CD4-positive, alpha-beta memory T cell (primary cell): ENCODE measurements at regions not wholly inside any gene's neighbourhood (a gene's known extent, or its start where the extent isn't known, plus 50 kb on each side); places are given as distances from the start of the nearest gene placed in this dataset.

Source experiments
- CTCF ChIA-PET: fragments of 350-600 bp; sonication (Branson Sonifier 250); formaldehyde crosslinking; loops from one replicate; lab custom pipeline; 2021; ENCODE audit warnings: inconsistent platforms; ENCODE audit not compliant: partially characterized antibody; lab: Charles Lee
- POLR2A ChIA-PET: fragments of 350-600 bp; sonication (Branson Sonifier 250); formaldehyde crosslinking; loops from one replicate; lab custom pipeline; 2021; ENCODE audit not compliant: partially characterized antibody; lab: Charles Lee
- DNase-seq, 5 donors: peaks; one replicate each; pipeline versions ENCODE4 v3.0.0 to v3.0.0-alpha.2; 2020 to 2022; ENCODE audit warnings: mixed read lengths in 1 of 5
- H3K27ac ChIP-seq: one replicate; pipeline ENCODE4 v1.7.0; 2013; ENCODE audit warnings: low read depth, low read length
- H3K27me3 ChIP-seq: 2 replicates; pipeline ENCODE4 v1.7.0; 2013; ENCODE audit warnings: mild to moderate bottlenecking, low read length, moderate library complexity; ENCODE audit not compliant: insufficient read depth
- H3K36me3 ChIP-seq: 2 replicates; pipeline ENCODE4 v1.7.0; 2013; ENCODE audit warnings: mild to moderate bottlenecking, low read length, moderate library complexity; ENCODE audit not compliant: insufficient read depth
- H3K4me1 ChIP-seq: 2 replicates; pipeline ENCODE4 v1.7.0; 2013; ENCODE audit warnings: mild to moderate bottlenecking, low read length, moderate library complexity; ENCODE audit not compliant: insufficient read depth
- H3K4me3 ChIP-seq, 2 donors: one replicate each; pipeline ENCODE4 v1.7.0; 2013; ENCODE audit warnings: low read length in 2 of 2, mild to moderate bottlenecking in 1 of 2
- H3K9me3 ChIP-seq, 2 donors: one replicate each; pipeline ENCODE4 v1.7.0; 2013; ENCODE audit warnings: low read length in 2 of 2, control low read depth in 1 of 2; ENCODE audit not compliant: control insufficient read depth in 1 of 2
- H3K27ac Mint-ChIP-seq, 7 donors: one replicate each; pipeline ENCODE4 v1.8.0; 2020 to 2021; ENCODE audit warnings: mixed read lengths in 7 of 7, mild to moderate bottlenecking in 6 of 7, inconsistent platforms in 3 of 7, moderate library complexity in 3 of 7
- H3K27me3 Mint-ChIP-seq, 2 donors: one replicate each; pipeline ENCODE4 v1.8.0; 2020 to 2021; ENCODE audit warnings: mixed read lengths in 2 of 2
- H3K36me3 Mint-ChIP-seq, 2 donors: one replicate each; pipeline ENCODE4 v1.8.0; 2020 to 2021; ENCODE audit warnings: mixed read lengths in 2 of 2, inconsistent platforms in 1 of 2, mild to moderate bottlenecking in 1 of 2
- H3K4me1 Mint-ChIP-seq, 4 donors: one replicate each; pipeline ENCODE4 v1.8.0; 2020 to 2021; ENCODE audit warnings: mixed read lengths in 4 of 4, mild to moderate bottlenecking in 1 of 4
- H3K4me3 Mint-ChIP-seq, 8 donors: one replicate each; pipeline ENCODE4 v1.8.0; 2020 to 2021; ENCODE audit warnings: mixed read lengths in 8 of 8, mild to moderate bottlenecking in 7 of 8, moderate library complexity in 6 of 8, inconsistent platforms in 3 of 8
- H3K9me3 Mint-ChIP-seq, 8 donors: one replicate each; pipeline ENCODE4 v1.8.0; 2020 to 2021; ENCODE audit warnings: mixed read lengths in 8 of 8, mild to moderate bottlenecking in 5 of 8, inconsistent platforms in 3 of 8, moderate library complexity in 1 of 8
- intact Hi-C: fragments of 100-400 bp; cut with micrococcal nuclease; formaldehyde crosslinking; loops from one replicate; pipeline ENCODE4 v1.15.1; 2023

DNA sequence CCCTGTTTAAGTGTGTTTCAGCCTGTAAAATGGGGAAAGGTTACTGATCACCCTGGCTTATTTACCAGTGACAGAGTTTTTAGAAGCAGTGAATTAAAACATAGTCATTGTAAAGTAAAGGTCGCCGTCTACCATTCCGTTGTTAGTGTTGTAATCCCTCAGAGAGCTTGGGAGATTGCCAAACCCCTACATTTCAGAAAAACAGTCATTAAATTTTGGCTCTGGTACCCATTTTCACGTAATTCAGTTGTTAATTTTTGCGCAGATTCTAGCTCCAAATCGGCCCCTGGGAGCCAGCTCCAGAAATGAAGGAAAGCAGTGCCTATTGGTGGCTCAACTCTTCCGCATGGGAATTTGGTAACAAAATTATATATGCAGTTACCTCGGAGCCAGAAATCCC is 127.7 kb upstream of the AJAP1 start:
- POLR2A ChIA-PET: no interaction called here

DNA sequence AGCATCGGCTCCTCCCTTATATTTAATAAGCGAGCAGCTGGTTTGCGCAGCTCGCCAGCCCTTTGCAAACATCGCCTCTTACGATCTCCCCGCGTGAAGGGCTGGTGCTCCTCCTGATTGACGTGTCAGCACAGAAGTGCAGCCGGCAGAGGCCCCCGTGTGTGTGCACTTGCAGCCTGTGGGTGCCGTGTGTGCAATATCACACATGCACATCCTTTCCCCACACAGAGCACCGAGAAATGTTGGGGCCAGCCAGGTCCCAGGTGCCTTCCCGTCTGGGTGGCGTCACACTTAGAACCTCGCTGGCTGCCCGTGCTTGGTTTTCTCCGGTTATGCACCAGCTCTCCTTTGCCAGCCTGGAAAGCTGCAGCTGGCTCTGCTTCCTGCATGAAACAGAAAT is 126.6 kb upstream of the AJAP1 start:
- ChIA-PET CTCF (no interaction called here), POLR2A (no interaction called here)
- no peaks in the 10 kb centered on the region for H3K27me3 ChIP-seq
- DNase-seq: no peak
- Mint-ChIP-seq H3K4me3 (no peak overlapping the region), H3K27ac (no peak overlapping the region), H3K9me3 (no peaks in the 10 kb centered on the region), H3K36me3 (no peaks in the 10 kb centered on the region), H3K27me3 (peaks cover 4 to 9% of the 10 kb centered on the region in 2 donors), H3K4me1 (no peaks in the 10 kb centered on the region)
- H3K4me1 ChIP-seq: no peaks in the 10 kb centered on the region
- no peaks in the 10 kb centered on the region for H3K36me3 ChIP-seq
- no peak overlapping the region for H3K27ac ChIP-seq
- intact Hi-C loops: no loop called here
- no peaks in the 10 kb centered on the region for H3K9me3 ChIP-seq
- no peak overlapping the region for H3K4me3 ChIP-seq

More for the DNA sequence above, 127.7 kb upstream of the AJAP1 start:
- CTCF ChIA-PET: no interaction called here
- H3K27ac ChIP-seq: no peak overlapping the region
- no peaks in the 10 kb centered on the region for H3K4me1 ChIP-seq
- H3K4me3 ChIP-seq: no peak overlapping the region
- H3K36me3 ChIP-seq: no peaks in the 10 kb centered on the region
- Mint-ChIP-seq H3K27me3 (peaks cover 4% of the 10 kb centered on the region in 2 donors), H3K9me3 (no peaks in the 10 kb centered on the region), H3K36me3 (no peaks in the 10 kb centered on the region), H3K27ac (no peak overlapping the region), H3K4me1 (no peaks in the 10 kb centered on the region), H3K4me3 (no peak overlapping the region)
- intact Hi-C loops: no loop called here
- H3K27me3 ChIP-seq: no peaks in the 10 kb centered on the region
- H3K9me3 ChIP-seq: no peaks in the 10 kb centered on the region
- DNase-seq: no peak

DNA sequence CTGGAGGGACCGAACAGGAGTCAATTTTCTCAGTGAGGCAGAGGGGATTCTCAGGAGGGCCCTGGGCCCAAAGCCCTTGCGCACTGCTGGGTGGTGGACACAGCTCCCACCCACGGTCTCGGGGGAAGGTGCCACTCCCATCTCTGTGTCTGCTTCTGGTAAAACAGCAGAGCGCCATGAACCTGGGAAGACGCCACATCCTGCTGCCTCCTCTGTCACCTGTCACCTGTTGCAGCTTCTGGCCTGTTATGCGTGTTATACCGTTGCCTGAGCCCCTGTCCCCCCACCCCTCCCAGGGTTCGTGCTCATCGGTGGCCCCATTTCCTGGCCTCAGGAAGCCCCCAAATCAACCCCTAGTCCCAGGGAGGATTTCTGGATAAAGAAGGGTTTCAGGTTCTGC is 125.8 kb upstream of the AJAP1 start:
- Histone ChIP-seq H3K9me3 (no peaks in the 10 kb centered on the region), H3K27me3 (no peaks in the 10 kb centered on the region), H3K4me3 (no peak overlapping the region), H3K27ac (no peak overlapping the region), H3K4me1 (no peaks in the 10 kb centered on the region), H3K36me3 (no peaks in the 10 kb centered on the region)
- no peak overlapping the region for H3K4me3 Mint-ChIP-seq
- H3K27ac Mint-ChIP-seq: no peak overlapping the region
- H3K27me3 Mint-ChIP-seq: peaks cover 4 to 9% of the 10 kb centered on the region in 2 donors
- CTCF ChIA-PET: no interaction called here
- intact Hi-C loops: no loop called here
- POLR2A ChIA-PET: no interaction called here
- H3K36me3 Mint-ChIP-seq: no peaks in the 10 kb centered on the region
- no peak for DNase-seq
- no peaks in the 10 kb centered on the region for H3K9me3 Mint-ChIP-seq
- no peaks in the 10 kb centered on the region for H3K4me1 Mint-ChIP-seq

DNA sequence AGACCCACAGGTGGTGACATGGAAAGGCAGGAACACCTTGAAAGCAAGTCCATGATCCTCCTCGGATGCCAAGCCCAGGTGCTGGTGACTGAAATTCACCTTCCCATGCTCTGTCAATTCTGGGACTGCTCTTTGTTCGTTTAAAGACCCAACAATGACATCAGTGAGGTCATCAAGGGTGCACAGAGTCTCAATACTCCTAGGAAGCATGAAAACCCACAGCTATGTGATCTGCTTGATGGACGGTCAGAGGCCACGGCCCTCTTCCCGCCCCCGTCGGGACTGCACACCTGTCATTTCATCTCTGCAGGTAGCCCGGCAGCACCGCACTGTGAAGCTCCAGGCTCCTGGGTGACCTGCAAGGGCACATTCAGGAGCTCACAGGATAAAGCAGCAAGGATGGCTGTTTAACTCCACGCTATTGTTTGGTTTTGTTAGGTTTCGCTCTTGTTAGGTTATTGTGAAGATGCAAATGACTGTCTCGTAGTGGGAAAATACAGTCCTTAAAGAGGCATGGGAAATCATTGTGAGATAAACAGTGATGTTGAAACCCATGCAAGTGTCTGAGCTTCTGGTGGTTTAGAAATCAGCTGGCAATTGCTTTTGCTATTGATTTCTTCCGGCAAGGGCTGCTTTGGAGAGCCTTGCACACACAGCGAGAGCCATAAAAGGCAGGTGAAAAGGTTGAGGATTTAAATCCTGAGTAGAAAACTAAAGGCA is 124.8 kb upstream of the AJAP1 start:
- Mint-ChIP-seq H3K36me3 (no peaks in the 10 kb centered on the region), H3K27ac (no peak overlapping the region), H3K27me3 (peaks cover 4 to 7% of the 10 kb centered on the region in 2 donors), H3K4me1 (no peaks in the 10 kb centered on the region), H3K4me3 (no peak overlapping the region), H3K9me3 (peaks cover 0 to 4% (median 0%) of the 10 kb centered on the region in 8 donors)
- POLR2A ChIA-PET: no interaction called here
- no peak overlapping the region for H3K27ac ChIP-seq
- H3K27me3 ChIP-seq: no peaks in the 10 kb centered on the region
- no peak overlapping the region for H3K4me3 ChIP-seq
- no peaks in the 10 kb centered on the region for H3K36me3 ChIP-seq
- CTCF ChIA-PET: no interaction called here
- H3K9me3 ChIP-seq: no peaks in the 10 kb centered on the region
- no peak for DNase-seq
- no peaks in the 10 kb centered on the region for H3K4me1 ChIP-seq
- intact Hi-C loops: no loop called here

- intact Hi-C loops: no loop called here
- POLR2A ChIA-PET: no interaction called here
- Mint-ChIP-seq H3K9me3 (peaks cover 0 to 4% (median 0%) of the 10 kb centered on the region in 8 donors), H3K4me3 (no peak overlapping the region), H3K4me1 (no peaks in the 10 kb centered on the region), H3K27me3 (peaks cover 4 to 8% of the 10 kb centered on the region in 2 donors), H3K36me3 (no peaks in the 10 kb centered on the region), H3K27ac (no peak overlapping the region)
- no peaks in the 10 kb centered on the region for H3K27me3 ChIP-seq
- CTCF ChIA-PET: no interaction called here
- H3K27ac ChIP-seq: no peak overlapping the region
- no peaks in the 10 kb centered on the region for H3K36me3 ChIP-seq
- no peaks in the 10 kb centered on the region for H3K4me1 ChIP-seq
- H3K4me3 ChIP-seq: no peak overlapping the region
- no peak for DNase-seq
- H3K9me3 ChIP-seq: no peaks in the 10 kb centered on the region
These were observed 124.1 kb upstream of the AJAP1 start for GRCh38 chr1:4530166-4530785.

DNA sequence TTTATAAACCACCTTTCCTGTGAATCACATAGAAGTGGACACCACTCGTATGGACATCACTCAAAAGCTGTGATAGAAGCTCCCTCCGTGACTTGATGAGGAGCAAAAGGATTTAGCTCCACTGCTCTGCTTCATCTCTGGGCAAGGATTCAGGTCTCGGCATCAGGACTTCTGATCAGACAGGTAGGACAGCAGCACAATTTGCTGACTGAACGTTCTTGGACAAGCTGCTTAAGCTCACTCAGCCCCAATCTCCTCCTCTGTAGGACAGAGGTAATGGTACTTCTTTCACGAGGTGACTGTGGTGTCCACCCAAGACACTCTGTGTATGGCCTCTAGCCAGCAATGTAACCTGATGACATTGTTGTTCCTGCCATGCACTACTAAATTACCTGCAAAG is 122.6 kb upstream of the AJAP1 start:
- H3K36me3 Mint-ChIP-seq: no peaks in the 10 kb centered on the region
- H3K9me3 Mint-ChIP-seq: peaks cover 0 to 9% (median 0%) of the 10 kb centered on the region in 8 donors
- CTCF ChIA-PET: no interaction called here
- no peaks in the 10 kb centered on the region for H3K4me1 Mint-ChIP-seq
- Histone ChIP-seq H3K36me3 (no peaks in the 10 kb centered on the region), H3K4me1 (no peaks in the 10 kb centered on the region), H3K4me3 (no peak overlapping the region), H3K9me3 (no peaks in the 10 kb centered on the region), H3K27ac (no peak overlapping the region), H3K27me3 (no peaks in the 10 kb centered on the region)
- no peak overlapping the region for H3K4me3 Mint-ChIP-seq
- peaks cover 4 to 8% of the 10 kb centered on the region in 2 donors for H3K27me3 Mint-ChIP-seq
- no peak overlapping the region for H3K27ac Mint-ChIP-seq
- DNase-seq: no peak
- POLR2A ChIA-PET: no interaction called here
- intact Hi-C loops: no loop called here

- ChIA-PET POLR2A (no interaction called here), CTCF (no interaction called here)
- Mint-ChIP-seq H3K27ac (peak overlapping the region in 1 of 7 donors; percentile 50), H3K36me3 (no peaks in the 10 kb centered on the region), H3K27me3 (peaks cover 4 to 9% of the 10 kb centered on the region in 2 donors), H3K9me3 (peaks cover 0 to 9% (median 0%) of the 10 kb centered on the region in 8 donors), H3K4me1 (no peaks in the 10 kb centered on the region), H3K4me3 (no peak overlapping the region)
- no peak for DNase-seq
- Histone ChIP-seq H3K27me3 (no peaks in the 10 kb centered on the region), H3K4me3 (no peak overlapping the region), H3K9me3 (no peaks in the 10 kb centered on the region), H3K36me3 (no peaks in the 10 kb centered on the region), H3K4me1 (no peaks in the 10 kb centered on the region), H3K27ac (no peak overlapping the region)
- intact Hi-C loops: no loop called here
These were observed 121.8 kb upstream of the AJAP1 start for GRCh38 chr1:4532656-4533055.
